C4-2B (cell line): ENCODE measurements at regions not wholly inside any gene's neighbourhood (a gene's known extent, or its start where the extent isn't known, plus 50 kb on each side); places are given as distances from the start of the nearest gene placed in this dataset.

Experiments used
- CTCF ChIP-seq: fragments of 450-650 bp; conservative IDR thresholded peaks from 2 replicates; pipeline ENCODE4 v1.5.1; 2017; ENCODE audit warnings: mild to moderate bottlenecking
- ZFX ChIP-seq: fragments of 450-650 bp; IDR thresholded peaks from 2 replicates; pipeline ENCODE4 v1.6.1; 2017

- no peak for TF ChIP-seq CTCF
- no peak for TF ChIP-seq ZFX
Observed at GRCh38 chr7:23893942-23894891, 184.2 kb downstream of the STK31 start.
